HCT116 (cell line): ENCODE measurements at regions not wholly inside any gene's neighbourhood (a gene's known extent, or its start where the extent isn't known, plus 50 kb on each side); places are given as distances from the start of the nearest gene placed in this dataset.

Source experiments
- ATAC-seq: fragments of 200-7000 bp; cut with Tn5 transposase; 2 replicates; pipeline ENCODE4 v1.9.1; 2020; ENCODE audit warnings: mild to moderate bottlenecking, moderate library complexity
- BruUV-seq: library from RNA; stranded (reverse); fragments of 400-500 nt; replicated peaks from 2 replicates; lab custom pipeline; 2021; lab: Mats Ljungman, UMichigan
- CTCF ChIA-PET: fragments of 300-600 bp; sonication (Branson Sonifier 250); formaldehyde crosslinking; loops from one replicate; lab custom pipeline; 2021; ENCODE audit warnings: antibody characterized with exemption; lab: Charles Lee
- POLR2A ChIA-PET: fragments of 300-600, 350-600 bp; sonication (Branson Sonifier 250); formaldehyde crosslinking; loops from one replicate; lab custom pipeline; 2021; ENCODE audit warnings: antibody characterized with exemption; lab: Charles Lee
- RAD21 ChIA-PET, 2 experiments: fragments of 300-600 bp; sonication (Branson Sonifier 250); formaldehyde crosslinking; loops; one replicate each; lab custom pipeline; 2023; ENCODE audit warnings: low total read pairs in 2 of 2; ENCODE audit not compliant: uncharacterized antibody in 2 of 2, unreplicated experiment in 2 of 2, low non-redundant PET in 1 of 2; lab: Charles Lee
- DNase-seq: peaks from one replicate; pipeline ENCODE4 v3.0.0-alpha.2; 2010; ENCODE audit warnings: low read depth, low spot score
- H2AFZ ChIP-seq: fragments of 200-600 bp; shearing (Covaris generic), sonication (generic); 2 replicates; pipeline ENCODE4 v1.6.1; 2017; ENCODE audit warnings: low read depth, mixed run types, mixed read lengths, antibody characterized with exemption, low read length; ENCODE audit not compliant: poor library complexity, severe bottlenecking
- H3K27ac ChIP-seq: 2 replicates; pipeline ENCODE4 v1.5.1; 2012; ENCODE audit warnings: low read depth, low read length
- H3K27me3 ChIP-seq: fragments of 200-600 bp; sonication (generic); 2 replicates; pipeline ENCODE4 v1.6.1; 2016; ENCODE audit warnings: mixed run types, low read length, mixed read lengths; ENCODE audit not compliant: insufficient read depth
- H3K36me3 ChIP-seq, 2 experiments: fragments of 200-500 bp in 1 of 2; fragments of 200-600 bp in 1 of 2; sonication (Bioruptor generic) in 1 of 2; sonication (generic) in 1 of 2; 2 replicates each; pipeline versions ENCODE4 v1.5.1 to v1.6.1; 2014 to 2016; ENCODE audit warnings: low read length in 2 of 2, inconsistent platforms in 1 of 2, mixed read lengths in 1 of 2, mixed run types in 1 of 2; ENCODE audit not compliant: insufficient read depth in 2 of 2, control insufficient read depth in 1 of 2
- H3K4me1 ChIP-seq, 2 experiments: fragments of 200-600 bp in 1 of 2; sonication (generic) in 1 of 2; 2 replicates each; pipeline versions ENCODE4 v1.5.1 to v1.6.1; 2012 to 2017; ENCODE audit warnings: low read length in 2 of 2, inconsistent platforms in 1 of 2, mild to moderate bottlenecking in 1 of 2, mixed read lengths in 1 of 2, mixed run types in 1 of 2, moderate library complexity in 1 of 2; ENCODE audit not compliant: insufficient read depth in 2 of 2, control insufficient read depth in 1 of 2
- H3K4me2 ChIP-seq: fragments of 200-600 bp; sonication (generic); 2 replicates; pipeline ENCODE4 v1.6.1; 2017; ENCODE audit warnings: mixed run types, low read length, mixed read lengths
- H3K4me3 ChIP-seq, 2 experiments: fragments of 200-600 bp in 1 of 2; sonication (generic) in 1 of 2; replicated peaks in 1 of 2; 2 replicates each; pipeline ENCODE4 v1.5.1; 2011 to 2016; ENCODE audit warnings: low read length in 2 of 2, control low read depth in 1 of 2, low read depth in 1 of 2, mild to moderate bottlenecking in 1 of 2, mixed read lengths in 1 of 2, mixed run types in 1 of 2
- H3K79me2 ChIP-seq: fragments of 200-600 bp; sonication (generic); 2 replicates; pipeline ENCODE4 v1.6.1; 2017; ENCODE audit warnings: mild to moderate bottlenecking, mixed run types, low read length, moderate library complexity, mixed read lengths; ENCODE audit not compliant: insufficient read depth
- H3K9ac ChIP-seq: fragments of 200-600 bp; sonication (generic); 2 replicates; pipeline ENCODE4 v1.6.1; 2016; ENCODE audit warnings: low read length, mixed read lengths
- H3K9me2 ChIP-seq: fragments of 200-600 bp; sonication (generic), shearing (Covaris generic); 2 replicates; pipeline ENCODE4 v1.6.1; 2017; ENCODE audit warnings: mixed run types, mild to moderate bottlenecking, moderate library complexity; ENCODE audit not compliant: insufficient read depth
- H3K9me3 ChIP-seq, 2 experiments: fragments of 200-500 bp in 1 of 2; fragments of 200-600 bp in 1 of 2; sonication (Bioruptor generic) in 1 of 2; sonication (generic) in 1 of 2; 2 replicates each; pipeline ENCODE4 v1.6.1; 2014 to 2017; ENCODE audit warnings: low read length in 2 of 2, mixed read lengths in 2 of 2, inconsistent platforms in 1 of 2, low read depth in 1 of 2, mild to moderate bottlenecking in 1 of 2, mixed run types in 1 of 2, moderate library complexity in 1 of 2; ENCODE audit not compliant: control insufficient read depth in 1 of 2, insufficient read depth in 1 of 2
- H4K20me1 ChIP-seq: fragments of 200-600 bp; sonication (generic), shearing (Covaris generic); 2 replicates; pipeline ENCODE4 v1.6.1; 2017; ENCODE audit warnings: mixed run types, mild to moderate bottlenecking, moderate library complexity; ENCODE audit not compliant: insufficient read depth
- ATF3 ChIP-seq: IDR thresholded peaks from 2 replicates; pipeline ENCODE4 v1.6.1; 2012
- CBX3 ChIP-seq: IDR thresholded peaks from 2 replicates; pipeline ENCODE4 v1.6.1; 2012; ENCODE audit warnings: low read depth
- EZH2phosphoT487 ChIP-seq: fragments of 200-600 bp; IDR thresholded peaks from 2 replicates; pipeline ENCODE4 v1.6.1; 2018; ENCODE audit warnings: antibody characterized with exemption, borderline replicate concordance
- FOSL1 ChIP-seq: IDR thresholded peaks from 2 replicates; pipeline ENCODE4 v1.6.1; 2012; ENCODE audit warnings: low read depth
- RAD21 ChIP-seq: IDR thresholded peaks from 2 replicates; pipeline ENCODE4 v1.6.1; 2012; ENCODE audit warnings: low read depth, mild to moderate bottlenecking
- REST ChIP-seq: IDR thresholded peaks from 2 replicates; pipeline ENCODE4 v1.6.1; 2012; ENCODE audit warnings: low read depth
- SRF ChIP-seq: IDR thresholded peaks from 2 replicates; pipeline ENCODE4 v1.6.1; 2012; ENCODE audit warnings: low read depth
- TCF7L2 ChIP-seq: IDR thresholded peaks from 2 replicates; pipeline ENCODE4 v1.7.0; 2011; ENCODE audit warnings: borderline replicate concordance, inconsistent platforms; ENCODE audit not compliant: insufficient read depth, insufficient read length; ENCODE audit errors: extremely low read depth
- YY1 ChIP-seq: IDR thresholded peaks from 2 replicates; pipeline ENCODE4 v1.6.1; 2011; ENCODE audit warnings: low read length, low read depth, moderate library complexity, mild to moderate bottlenecking; ENCODE audit not compliant: insufficient replicate concordance; ENCODE audit errors: extremely low read depth
- intact Hi-C: fragments of 100-400 bp; cut with micrococcal nuclease; formaldehyde crosslinking; loops from 2 replicates; pipeline ENCODE4 v1.10.0; 2022
- TF ChIP-seq, protein P1 (sequence below): IDR thresholded peaks from 2 replicates; pipeline ENCODE4 v1.6.1; 2012

DNA sequence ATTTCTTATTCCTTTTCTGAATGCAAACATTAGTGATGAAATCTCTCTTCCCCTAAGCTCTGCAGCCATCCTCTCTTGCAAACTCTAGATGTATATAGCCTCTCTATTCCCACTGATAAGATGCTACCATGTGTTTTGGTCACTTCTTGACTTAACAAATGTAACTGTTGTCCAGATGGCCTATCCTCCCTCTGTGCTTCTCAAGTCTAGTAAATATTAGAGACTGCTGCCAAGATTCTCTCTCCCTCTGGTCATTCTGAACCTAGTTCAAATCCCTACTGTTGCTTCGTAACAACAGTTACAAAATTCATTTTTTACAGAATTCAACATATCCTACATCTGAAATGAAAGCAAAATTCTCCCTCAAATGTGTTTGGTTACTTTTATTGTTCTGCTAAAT, 156.6 kb downstream of the TXNL1 start:
- intact Hi-C loops = no loop called here
- RAD21 ChIA-PET = no interaction called here
- Histone ChIP-seq H3K9me2 (no peaks in the 10 kb centered on the region), H3K36me3 (no peaks in the 10 kb centered on the region), H2AFZ (no peak overlapping the region), H3K9me3 (no peaks in the 10 kb centered on the region), H3K27me3 (no peaks in the 10 kb centered on the region), H3K4me2 (no peak overlapping the region), H3K27ac (no peak overlapping the region), H3K79me2 (no peaks in the 10 kb centered on the region), H3K9ac (no peak overlapping the region), H3K4me3 (no peak overlapping the region), H4K20me1 (no peaks in the 10 kb centered on the region), H3K4me1 (no peaks in the 10 kb centered on the region)
- no peak for TF ChIP-seq FOSL1
- no peak for TF ChIP-seq RAD21
- no peak for TF ChIP-seq TCF7L2
- ATAC-seq (no peak), DNase-seq (no peak)
- no TSS peak for BruUV-seq
- CTCF ChIA-PET = no interaction called here
- POLR2A ChIA-PET = no interaction called here

GRCh38 chr18:56479841-56480240, 158.6 kb downstream of the TXNL1 start:
- ChIA-PET RAD21 (no interaction called here), CTCF (no interaction called here), POLR2A (no interaction called here)
- Histone ChIP-seq H4K20me1 (no peaks in the 10 kb centered on the region), H3K4me2 (no peak overlapping the region), H3K9ac (no peak overlapping the region), H3K4me1 (no peaks in the 10 kb centered on the region), H3K9me3 (no peaks in the 10 kb centered on the region), H2AFZ (no peak overlapping the region), H3K27ac (no peak overlapping the region), H3K4me3 (no peak overlapping the region), H3K9me2 (no peaks in the 10 kb centered on the region), H3K27me3 (no peaks in the 10 kb centered on the region), H3K79me2 (no peaks in the 10 kb centered on the region), H3K36me3 (no peaks in the 10 kb centered on the region)
- BruUV-seq = no TSS peak
- DNase-seq (no peak), ATAC-seq (no peak)
- intact Hi-C loops = no loop called here
- TF ChIP-seq, protein P1, sequence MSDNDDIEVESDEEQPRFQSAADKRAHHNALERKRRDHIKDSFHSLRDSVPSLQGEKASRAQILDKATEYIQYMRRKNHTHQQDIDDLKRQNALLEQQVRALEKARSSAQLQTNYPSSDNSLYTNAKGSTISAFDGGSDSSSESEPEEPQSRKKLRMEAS = no peak
- TF ChIP-seq CBX3 = no peak
- no peak for TF ChIP-seq EZH2phosphoT487
- TF ChIP-seq YY1 = no peak
- no peak for TF ChIP-seq SRF
- TF ChIP-seq REST = no peak
- TF ChIP-seq ATF3 = no peak
